Astrocyte (in vitro differentiated cells and primary cell): ENCODE measurements at regions not wholly inside any gene's neighbourhood (a gene's known extent, or its start where the extent isn't known, plus 50 kb on each side); places are given as distances from the start of the nearest gene placed in this dataset.
"Not testable (repeated sequence)": the region's sequence is repeated elsewhere in the genome, so short reads cannot be mapped to it uniquely, and the experiment has no call there.

ENCODE experiments used
- DNase-seq: peaks from one replicate; pipeline ENCODE4 v3.0.0-alpha.2; 2010; ENCODE audit warnings: low read depth
- FAIRE-seq: peaks from 2 replicates; lab custom pipeline; 2011; peaks lifted over from hg19 to GRCh38; lab: Jason Lieb, UNC
- H2AFZ ChIP-seq: 2 replicates; pipeline ENCODE4 v1.6.0; 2012; ENCODE audit warnings: low read depth, low read length, inconsistent platforms
- H3K27ac ChIP-seq: 2 replicates; pipeline ENCODE4 v1.5.1; 2011; ENCODE audit warnings: low read depth, low read length, inconsistent platforms
- H3K27me3 ChIP-seq: 2 replicates; pipeline ENCODE4 v1.6.0; 2011; ENCODE audit warnings: low read length, inconsistent platforms; ENCODE audit not compliant: insufficient read depth
- H3K36me3 ChIP-seq: 2 replicates; pipeline ENCODE4 v1.5.1; 2011; ENCODE audit warnings: low read length, inconsistent platforms; ENCODE audit not compliant: insufficient read depth
- H3K4me1 ChIP-seq: 2 replicates; pipeline ENCODE4 v1.5.1; 2011; ENCODE audit warnings: low read length, inconsistent platforms; ENCODE audit not compliant: insufficient read depth
- H3K4me2 ChIP-seq: 2 replicates; pipeline ENCODE4 v1.6.0; 2012; ENCODE audit warnings: low read length, inconsistent platforms
- H3K4me3 ChIP-seq: 2 replicates; pipeline ENCODE4 v1.5.1; 2011; ENCODE audit warnings: low read depth, mild to moderate bottlenecking, low read length, inconsistent platforms; ENCODE audit not compliant: insufficient read depth
- H3K79me2 ChIP-seq: 2 replicates; pipeline ENCODE4 v1.6.0; 2012; ENCODE audit warnings: mild to moderate bottlenecking, low read length, inconsistent platforms; ENCODE audit not compliant: insufficient read depth
- H3K9ac ChIP-seq: 2 replicates; pipeline ENCODE4 v1.6.0; 2012; ENCODE audit warnings: mild to moderate bottlenecking, low read length, inconsistent platforms
- H3K9me3 ChIP-seq: 2 replicates; pipeline ENCODE4 v1.5.1; 2012; ENCODE audit warnings: low read depth, mild to moderate bottlenecking, low read length, inconsistent platforms; ENCODE audit not compliant: insufficient read depth
- H4K20me1 ChIP-seq: 2 replicates; pipeline ENCODE4 v1.6.0; 2012; ENCODE audit warnings: low read length, inconsistent platforms; ENCODE audit not compliant: insufficient read depth
- H3K27ac Mint-ChIP-seq: one replicate; pipeline ENCODE4 v1.8.0; 2021; ENCODE audit warnings: mild to moderate bottlenecking, mixed read lengths; ENCODE audit not compliant: unreplicated experiment
- H3K27me3 Mint-ChIP-seq: one replicate; pipeline ENCODE4 v1.8.0; 2021; ENCODE audit warnings: low read depth, mixed read lengths; ENCODE audit not compliant: unreplicated experiment
- H3K36me3 Mint-ChIP-seq: one replicate; pipeline ENCODE4 v1.8.0; 2021; ENCODE audit warnings: low read depth, mixed read lengths; ENCODE audit not compliant: unreplicated experiment
- H3K4me1 Mint-ChIP-seq: one replicate; pipeline ENCODE4 v1.8.0; 2021; ENCODE audit warnings: low read depth, mixed read lengths; ENCODE audit not compliant: unreplicated experiment
- H3K4me3 Mint-ChIP-seq: one replicate; pipeline ENCODE4 v1.8.0; 2021; ENCODE audit warnings: mild to moderate bottlenecking, moderate library complexity, mixed read lengths; ENCODE audit not compliant: unreplicated experiment
- H3K9me3 Mint-ChIP-seq: one replicate; pipeline ENCODE4 v1.8.0; 2021; ENCODE audit warnings: mild to moderate bottlenecking, mixed read lengths; ENCODE audit not compliant: unreplicated experiment
- CTCF ChIP-seq: IDR thresholded peaks from 2 replicates; pipeline ENCODE4 v1.5.1; 2011; ENCODE audit warnings: low read depth, mild to moderate bottlenecking, inconsistent platforms, low read length, moderate library complexity; ENCODE audit not compliant: insufficient read depth
- EZH2 ChIP-seq: IDR thresholded peaks from 2 replicates; pipeline ENCODE4 v1.6.1; 2012; ENCODE audit warnings: mild to moderate bottlenecking, low read length, inconsistent platforms; ENCODE audit not compliant: insufficient read depth

GRCh38 chr9:25302601-25303000 is 375.6 kb downstream of the TUSC1 start:
- H3K36me3 ChIP-seq = no peaks in the 10 kb centered on the region
- Mint-ChIP-seq H3K27me3 (no peaks in the 10 kb centered on the region), H3K4me3 (no peak overlapping the region), H3K27ac (no peak overlapping the region), H3K4me1 (no peaks in the 10 kb centered on the region), H3K36me3 (no peaks in the 10 kb centered on the region), H3K9me3 (no peaks in the 10 kb centered on the region)
- H3K27ac ChIP-seq = no peak overlapping the region
- no peak overlapping the region for H3K4me2 ChIP-seq
- no peak for DNase-seq
- H3K79me2 ChIP-seq = no peaks in the 10 kb centered on the region
- H3K9me3 ChIP-seq = no peaks in the 10 kb centered on the region
- no peaks in the 10 kb centered on the region for H3K27me3 ChIP-seq
- FAIRE-seq = no peak
- no peaks in the 10 kb centered on the region for H4K20me1 ChIP-seq
- no peaks in the 10 kb centered on the region for H3K4me1 ChIP-seq
- no peak overlapping the region for H2AFZ ChIP-seq
- no peak for TF ChIP-seq EZH2
- TF ChIP-seq CTCF = no peak
- H3K4me3 ChIP-seq = no peak overlapping the region
- no peak overlapping the region for H3K9ac ChIP-seq

- not testable (repeated sequence) for DNase-seq, H3K27ac Mint-ChIP-seq, H3K4me3 ChIP-seq
Measured at GRCh38 chr9:25288195-25288594, 390.0 kb downstream of the TUSC1 start.

GRCh38 chr9:25284365-25284764 is 393.9 kb downstream of the TUSC1 start:
- TF ChIP-seq CTCF (no peak), EZH2 (no peak)
- H3K27ac Mint-ChIP-seq = no peak overlapping the region
- no peaks in the 10 kb centered on the region for H3K36me3 Mint-ChIP-seq
- H3K4me3 Mint-ChIP-seq = no peak overlapping the region
- H3K27ac ChIP-seq = no peak overlapping the region
- no peaks in the 10 kb centered on the region for H3K36me3 ChIP-seq
- no peak overlapping the region for H3K4me3 ChIP-seq
- FAIRE-seq (no peak), DNase-seq (no peak)
- no peaks in the 10 kb centered on the region for H3K27me3 ChIP-seq
- no peak overlapping the region for H2AFZ ChIP-seq
- no peaks in the 10 kb centered on the region for H3K4me1 Mint-ChIP-seq
- no peaks in the 10 kb centered on the region for H4K20me1 ChIP-seq
- no peaks in the 10 kb centered on the region for H3K27me3 Mint-ChIP-seq
- H3K79me2 ChIP-seq = no peaks in the 10 kb centered on the region
- H3K9me3 Mint-ChIP-seq = peaks cover 2% of the 10 kb centered on the region
- no peaks in the 10 kb centered on the region for H3K9me3 ChIP-seq
- no peak overlapping the region for H3K4me2 ChIP-seq
- H3K4me1 ChIP-seq = no peaks in the 10 kb centered on the region
- H3K9ac ChIP-seq = no peak overlapping the region

More at GRCh38 chr9:25288195-25288594, 390.0 kb downstream of the TUSC1 start:
- not testable (repeated sequence) for H3K27ac ChIP-seq, FAIRE-seq, H3K9me3 Mint-ChIP-seq, H4K20me1 ChIP-seq, H3K36me3 Mint-ChIP-seq, H3K27me3 Mint-ChIP-seq, H3K4me1 ChIP-seq, H3K4me3 Mint-ChIP-seq, H3K9me3 ChIP-seq, H3K27me3 ChIP-seq, H2AFZ ChIP-seq, H3K4me1 Mint-ChIP-seq, H3K79me2 ChIP-seq, H3K9ac ChIP-seq, H3K36me3 ChIP-seq, H3K4me2 ChIP-seq
